Ammon's horn (tissue), 1 donor: ENCODE measurements at regions not wholly inside any gene's neighbourhood (a gene's known extent, or its start where the extent isn't known, plus 50 kb on each side); places are given as distances from the start of the nearest gene placed in this dataset.
"Not testable (repeated sequence)": the region's sequence is repeated elsewhere in the genome, so short reads cannot be mapped to it uniquely, and the experiment has no call there.

Source experiments
- DNase-seq: peaks from one replicate; pipeline ENCODE4 v3.0.0-alpha.2; 2016; ENCODE audit warnings: low spot score

GRCh38 chr6:37580176-37580955 is 80.7 kb upstream of the CCDC167 start:
- DNase-seq: no peak

GRCh38 chr6:37579444-37580067 is 79.9 kb upstream of the CCDC167 start:
- DNase-seq: no peak

GRCh38 chr6:37578104-37578503 is 78.4 kb upstream of the CCDC167 start:
- no peak for DNase-seq

- DNase-seq: no peak
These were observed 76.6 kb upstream of the CCDC167 start for GRCh38 chr6:37576336-37576737.

- no peak for DNase-seq
These were observed 75.5 kb upstream of the CCDC167 start for GRCh38 chr6:37575221-37575620.

- no peak for DNase-seq
These were observed 72.6 kb upstream of the CCDC167 start for GRCh38 chr6:37572334-37572733.

- DNase-seq: no peak
These were observed 70.9 kb upstream of the CCDC167 start for GRCh38 chr6:37570482-37571133.

- no peak for DNase-seq
These were observed 70.2 kb upstream of the CCDC167 start for GRCh38 chr6:37569743-37570481.

- no peak for DNase-seq
These were observed 69.6 kb upstream of the CCDC167 start for GRCh38 chr6:37569317-37569716.

GRCh38 chr6:37566950-37567349 is 67.3 kb upstream of the CCDC167 start:
- no peak for DNase-seq

- DNase-seq: peak; percentile 77
These were observed 66.6 kb upstream of the CCDC167 start for GRCh38 chr6:37566111-37566949.

GRCh38 chr6:37565267-37566110 is 65.8 kb upstream of the CCDC167 start:
- peak; percentile 65 for DNase-seq

- DNase-seq: not testable (repeated sequence)
These were observed 63.2 kb upstream of the CCDC167 start for GRCh38 chr6:37562926-37563288.

GRCh38 chr6:37561361-37561760 is 61.7 kb upstream of the CCDC167 start:
- DNase-seq: no peak

GRCh38 chr6:37560737-37561103 is 61.0 kb upstream of the CCDC167 start:
- no peak for DNase-seq

GRCh38 chr6:37559501-37559900 is 59.8 kb upstream of the CCDC167 start:
- DNase-seq: no peak

GRCh38 chr6:37559050-37559449 is 59.4 kb upstream of the CCDC167 start:
- DNase-seq: no peak

GRCh38 chr6:37558646-37559045 is 59.0 kb upstream of the CCDC167 start:
- no peak for DNase-seq

- no peak for DNase-seq
These were observed 58.5 kb upstream of the CCDC167 start for GRCh38 chr6:37558168-37558567.

GRCh38 chr6:37557645-37558114 is 58.0 kb upstream of the CCDC167 start:
- no peak for DNase-seq
